Activated T-helper 9 cell treated with anti-CD3 and anti-CD28 coated beads, Interleukin-2, amount 50 U/mL, for 16 hours (primary cell): ENCODE measurements at regions not wholly inside any gene's neighbourhood (a gene's known extent, or its start where the extent isn't known, plus 50 kb on each side); places are given as distances from the start of the nearest gene placed in this dataset.
A peak's percentile ranks its signal among the peaks of the same experiment; 100 is the strongest.

Experiments used
- DNase-seq: peaks from one replicate; pipeline ENCODE4 v3.0.0-alpha.2; 2020; ENCODE audit warnings: low read depth

GRCh38 chr6:105607636-105608621 is 205.0 kb upstream of the PREP start:
- no peak for DNase-seq

- DNase-seq, result no peak
Measured at GRCh38 chr6:105606831-105607463, 204.1 kb upstream of the PREP start.

GRCh38 chr6:105604587-105604884 is 201.7 kb upstream of the PREP start:
- no peak for DNase-seq

GRCh38 chr6:105603788-105604586 is 201.1 kb upstream of the PREP start:
- no peak for DNase-seq

GRCh38 chr6:105601541-105602236 is 198.8 kb upstream of the PREP start:
- peak; percentile 48 for DNase-seq

- no peak for DNase-seq
Measured at GRCh38 chr6:105600336-105601260, 197.7 kb upstream of the PREP start.

GRCh38 chr6:105598264-105598663 is 195.4 kb upstream of the PREP start:
- no peak for DNase-seq

- DNase-seq, result no peak
Measured at GRCh38 chr6:105596284-105596755, 193.4 kb upstream of the PREP start.

GRCh38 chr6:105595829-105596228 is 192.9 kb upstream of the PREP start:
- no peak for DNase-seq

- no peak for DNase-seq
Measured at GRCh38 chr6:105594821-105595220, 191.9 kb upstream of the PREP start.

GRCh38 chr6:105593805-105594671 is 191.2 kb upstream of the PREP start:
- DNase-seq, result no peak

- DNase-seq, result no peak
Measured at GRCh38 chr6:105593056-105593690, 190.3 kb upstream of the PREP start.

- DNase-seq, result no peak
Measured at GRCh38 chr6:105592329-105592728, 189.4 kb upstream of the PREP start.

GRCh38 chr6:105591053-105591452 is 188.2 kb upstream of the PREP start:
- DNase-seq, result no peak

- DNase-seq, result no peak
Measured at GRCh38 chr6:105588123-105588710, 185.3 kb upstream of the PREP start.

GRCh38 chr6:105587349-105588122 is 184.7 kb upstream of the PREP start:
- DNase-seq, result peak; percentile 3

GRCh38 chr6:105578179-105578707 is 175.4 kb upstream of the PREP start:
- DNase-seq, result no peak

GRCh38 chr6:105573556-105573955 is 170.7 kb upstream of the PREP start:
- DNase-seq, result no peak
